Middle frontal gyrus (tissue), 1 donor: ENCODE measurements at regions not wholly inside any gene's neighbourhood (a gene's known extent, or its start where the extent isn't known, plus 50 kb on each side); places are given as distances from the start of the nearest gene placed in this dataset.
"Not testable (repeated sequence)": the region's sequence is repeated elsewhere in the genome, so short reads cannot be mapped to it uniquely, and the experiment has no call there.

Experiments
- DNase-seq: peaks from one replicate; pipeline ENCODE4 v3.0.0-alpha.2; 2015; ENCODE audit warnings: low spot score; ENCODE audit errors: extremely low spot score

DNA sequence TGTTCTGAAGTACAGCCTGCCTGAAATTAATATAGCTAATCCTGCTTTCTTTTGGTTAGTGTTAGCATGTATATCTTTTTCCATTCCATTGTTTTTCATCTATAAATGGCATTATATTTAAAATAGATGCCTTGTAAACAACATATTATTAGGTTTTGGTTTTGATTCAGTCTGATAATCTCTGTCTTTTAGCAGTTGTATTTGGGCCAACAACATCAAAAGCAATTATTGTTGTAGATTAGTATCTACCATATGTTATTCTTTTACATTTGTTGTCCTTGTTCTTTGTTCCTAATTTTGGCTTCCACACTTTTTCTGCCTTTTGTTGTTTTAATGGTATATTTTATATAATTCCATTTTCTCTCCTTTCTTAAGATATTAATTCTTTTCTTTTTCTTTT, 678.2 kb upstream of the PRMT6 start:
- no peak for DNase-seq

- DNase-seq, result no peak
Observed at GRCh38 chr1:106380772-106381171, 675.7 kb upstream of the PRMT6 start.

DNA sequence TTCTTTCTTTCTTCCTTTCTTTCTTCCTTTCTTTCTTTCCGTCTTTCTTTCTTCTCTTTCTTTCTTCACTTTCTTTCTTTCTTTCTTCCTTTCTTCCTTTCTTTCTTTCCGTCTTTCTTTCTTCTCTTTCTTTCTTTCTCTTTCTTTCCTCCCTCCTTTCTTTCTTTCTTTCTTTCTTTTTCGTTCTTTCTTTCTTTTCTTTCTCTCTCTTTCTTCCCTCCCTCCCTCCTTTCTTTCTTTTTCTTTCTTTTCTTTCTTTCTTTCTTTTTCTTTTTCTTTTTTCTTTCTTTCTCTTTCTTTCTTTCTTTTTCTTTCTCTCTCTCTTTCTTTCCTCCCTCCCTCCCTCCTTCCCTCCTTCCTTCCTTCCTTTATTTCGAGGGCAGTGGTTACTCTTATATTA, 667.3 kb upstream of the PRMT6 start:
- DNase-seq, result not testable (repeated sequence)

- no peak for DNase-seq
Observed at GRCh38 chr1:106393046-106393445, 663.4 kb upstream of the PRMT6 start.

DNA sequence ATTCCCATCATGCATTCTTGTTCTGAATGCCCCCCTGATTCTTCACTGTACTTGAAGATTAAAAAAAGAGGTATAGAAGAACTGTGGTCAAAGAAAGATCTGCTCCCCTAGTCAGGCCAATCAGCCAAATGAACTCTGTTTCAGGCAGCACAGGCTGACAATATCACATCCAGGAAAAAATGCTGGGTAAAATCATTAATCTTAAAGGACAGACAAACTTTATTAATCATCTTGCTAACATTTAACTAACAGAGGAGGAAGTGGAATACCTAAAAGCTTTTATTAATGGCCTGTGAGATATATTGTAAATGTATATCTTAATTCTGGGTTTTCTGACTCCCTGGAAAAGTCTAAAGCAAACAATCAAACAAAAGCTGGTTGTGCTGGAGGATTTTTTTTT, 660.5 kb upstream of the PRMT6 start:
- DNase-seq, result no peak

DNA sequence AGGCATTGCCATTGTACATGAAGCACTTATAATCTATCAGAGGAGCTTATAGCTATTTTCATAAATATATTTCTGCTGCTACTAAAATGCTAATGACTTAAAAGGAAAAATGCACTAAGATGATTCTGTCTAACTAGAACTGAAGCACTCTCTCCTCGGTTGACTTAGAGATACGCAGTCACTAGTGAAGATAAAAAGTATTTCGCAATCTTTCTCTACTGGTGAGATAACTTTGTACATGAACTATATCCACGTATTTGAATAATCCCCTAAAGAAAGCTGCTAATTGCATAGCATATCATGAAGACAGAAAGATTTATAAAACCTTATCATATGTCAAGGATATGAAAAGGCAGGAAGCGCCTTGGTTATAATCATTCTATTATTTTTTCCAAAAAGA, 658.1 kb upstream of the PRMT6 start:
- DNase-seq, result no peak

DNA sequence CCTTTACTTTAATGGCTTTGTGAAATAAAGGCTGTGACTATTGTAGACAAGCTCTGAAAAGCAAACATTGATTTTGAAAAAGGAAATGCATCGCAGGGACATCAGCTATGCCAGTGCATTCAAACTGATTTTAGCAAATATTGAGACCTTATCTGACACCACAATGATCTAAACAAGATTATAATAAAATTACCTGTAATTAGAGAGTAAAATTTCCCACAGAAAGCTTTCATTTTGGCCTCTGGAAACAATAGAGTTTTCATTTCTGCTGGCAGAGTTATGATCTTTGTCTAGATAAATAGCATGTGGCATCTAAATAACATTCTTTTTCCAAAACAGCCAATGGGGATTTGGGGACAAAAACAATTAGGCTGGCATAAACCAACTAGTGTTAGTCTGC, 650.4 kb upstream of the PRMT6 start:
- DNase-seq, result no peak

DNA sequence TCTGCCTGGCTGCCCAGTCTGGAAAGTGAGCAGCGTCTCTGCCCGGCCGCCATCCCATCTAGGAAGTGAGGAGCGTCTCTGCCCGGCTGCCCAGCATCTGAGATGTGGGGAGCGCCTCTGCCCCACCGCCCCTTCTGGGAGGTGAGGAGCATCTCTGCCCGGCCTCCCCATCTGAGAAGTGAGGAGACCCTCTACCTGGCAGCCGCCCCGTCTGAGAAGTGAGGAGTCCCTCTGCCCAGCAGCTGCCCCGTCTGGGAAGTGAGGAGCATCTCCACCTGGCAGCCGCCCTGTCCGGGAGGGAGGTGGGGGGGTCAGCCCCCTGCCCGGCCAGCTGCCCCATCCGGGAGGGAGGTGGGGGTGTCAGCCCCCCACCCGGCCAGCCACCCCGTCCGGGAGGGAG, 644.2 kb upstream of the PRMT6 start:
- not testable (repeated sequence) for DNase-seq

DNA sequence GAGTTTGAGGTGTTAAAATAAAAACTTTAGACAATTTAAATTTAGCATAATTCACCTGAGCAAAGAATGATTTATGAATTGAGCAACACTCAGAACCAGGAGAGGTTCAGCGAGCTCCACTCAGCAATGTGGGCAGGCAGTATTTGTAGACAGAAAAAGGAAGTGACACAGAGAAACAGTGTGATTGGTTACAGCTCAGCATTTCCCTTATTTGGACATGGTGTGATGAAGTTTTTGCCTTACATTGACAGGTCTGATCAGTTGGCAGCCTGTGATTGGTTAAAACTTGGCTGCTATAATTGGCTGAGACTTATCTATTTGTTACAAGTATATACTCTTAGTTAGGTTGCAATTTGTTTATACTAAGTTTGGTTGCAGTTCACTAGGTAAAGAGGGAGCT, 621.2 kb upstream of the PRMT6 start:
- DNase-seq, result no peak

- DNase-seq, result no peak
Observed at GRCh38 chr1:106439475-106439874, 617.0 kb upstream of the PRMT6 start.

DNA sequence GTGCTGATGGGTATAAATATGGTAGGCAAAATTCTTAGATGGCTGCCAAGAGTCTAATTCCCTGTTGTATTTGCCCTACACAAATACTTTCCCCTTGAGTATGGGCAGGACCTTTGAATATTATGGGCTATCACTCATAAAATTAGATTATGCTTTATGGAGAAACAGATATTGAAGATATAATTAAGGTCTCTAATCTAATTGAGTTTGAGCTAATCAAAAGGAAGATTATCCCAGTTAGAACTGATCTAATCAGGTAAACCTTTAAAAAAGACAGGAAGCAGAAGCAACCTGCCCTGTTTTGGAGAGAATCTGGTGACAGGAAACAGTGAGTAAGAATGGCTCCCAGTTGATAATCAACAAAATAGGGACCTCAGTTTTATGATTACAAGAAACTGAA, 609.0 kb upstream of the PRMT6 start:
- no peak for DNase-seq

GRCh38 chr1:106456832-106457231, 599.6 kb upstream of the PRMT6 start:
- no peak for DNase-seq

DNA sequence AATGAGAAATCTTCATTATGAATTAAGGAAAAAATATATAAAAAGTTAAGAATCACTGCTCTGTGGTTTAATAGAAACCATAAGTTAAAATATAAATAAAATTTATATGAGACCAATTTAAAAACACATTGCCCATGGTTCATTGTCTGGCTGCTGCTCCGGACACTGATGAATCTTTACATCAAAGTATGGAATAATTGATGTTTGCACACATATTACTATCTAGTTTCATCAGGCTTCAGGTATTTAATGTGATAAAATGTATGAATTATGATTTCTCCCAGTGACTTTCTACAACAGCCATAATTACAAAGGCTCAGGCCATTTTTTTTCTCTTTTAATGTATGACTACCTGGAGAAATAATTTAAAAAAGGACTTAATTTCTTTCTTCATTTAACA, 599.1 kb upstream of the PRMT6 start:
- DNase-seq, result no peak

- no peak for DNase-seq
Observed at GRCh38 chr1:106458866-106459265, 597.6 kb upstream of the PRMT6 start.

DNA sequence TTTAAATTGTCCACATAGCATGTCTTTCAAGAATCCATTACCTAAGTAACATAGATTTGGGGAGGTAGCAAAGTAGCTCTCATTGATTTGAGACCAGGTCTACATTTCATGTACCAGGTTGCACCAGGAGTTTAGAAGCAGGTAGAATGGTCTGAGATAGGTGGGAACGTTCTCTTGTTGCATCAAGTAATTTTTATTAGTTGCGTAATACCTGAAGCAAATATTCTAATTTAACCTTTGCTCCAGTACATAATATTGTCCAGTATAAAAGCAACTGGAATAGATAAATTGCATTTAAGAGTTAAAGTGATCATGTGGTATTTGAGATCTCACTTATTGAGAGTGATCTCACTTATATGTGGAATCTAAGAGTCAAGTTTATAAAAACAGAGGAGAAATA, 597.1 kb upstream of the PRMT6 start:
- no peak for DNase-seq

DNA sequence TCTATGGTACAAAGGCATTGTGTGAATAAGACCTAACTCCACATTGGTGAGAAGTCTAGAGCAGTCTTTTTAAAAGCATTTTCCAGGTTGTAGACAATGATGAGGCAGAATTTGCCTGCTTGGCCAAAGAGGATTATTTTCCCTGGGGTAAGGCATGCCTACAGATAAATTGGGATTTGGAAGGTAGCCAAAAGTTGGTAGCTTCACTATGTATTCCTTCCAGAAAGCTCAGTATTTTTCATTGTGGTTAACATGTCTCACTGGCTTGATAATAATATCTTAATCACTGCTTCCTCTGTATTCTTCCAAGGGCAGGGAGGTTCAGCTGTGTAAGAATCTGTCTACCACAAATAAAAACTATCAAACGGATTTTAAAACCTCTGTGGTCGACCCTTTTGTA, 590.8 kb upstream of the PRMT6 start:
- DNase-seq, result no peak

GRCh38 chr1:106480629-106481028, 575.8 kb upstream of the PRMT6 start:
- DNase-seq, result no peak

- DNase-seq, result no peak
Observed at GRCh38 chr1:106492880-106493279, 563.6 kb upstream of the PRMT6 start.

- no peak for DNase-seq
Observed at GRCh38 chr1:106494646-106495045, 561.8 kb upstream of the PRMT6 start.

DNA sequence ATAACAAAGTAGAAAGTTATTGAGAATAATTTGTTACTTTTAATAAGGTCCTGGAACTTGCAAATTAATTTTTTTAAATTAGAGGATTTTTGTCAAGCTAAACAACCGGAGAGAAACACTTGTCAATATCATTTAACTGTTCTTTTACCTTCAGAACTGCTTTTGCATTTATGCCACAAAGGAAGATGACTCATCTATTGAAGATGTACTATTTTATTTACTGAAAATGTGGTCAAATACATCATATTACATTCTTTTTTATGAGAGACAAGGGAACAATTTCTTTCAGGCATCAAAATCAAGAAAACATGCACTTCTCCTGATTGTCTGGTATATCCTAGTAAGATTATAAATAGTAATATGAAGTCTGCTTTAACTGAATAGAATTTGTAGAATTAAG, 558.2 kb upstream of the PRMT6 start:
- no peak for DNase-seq

DNA sequence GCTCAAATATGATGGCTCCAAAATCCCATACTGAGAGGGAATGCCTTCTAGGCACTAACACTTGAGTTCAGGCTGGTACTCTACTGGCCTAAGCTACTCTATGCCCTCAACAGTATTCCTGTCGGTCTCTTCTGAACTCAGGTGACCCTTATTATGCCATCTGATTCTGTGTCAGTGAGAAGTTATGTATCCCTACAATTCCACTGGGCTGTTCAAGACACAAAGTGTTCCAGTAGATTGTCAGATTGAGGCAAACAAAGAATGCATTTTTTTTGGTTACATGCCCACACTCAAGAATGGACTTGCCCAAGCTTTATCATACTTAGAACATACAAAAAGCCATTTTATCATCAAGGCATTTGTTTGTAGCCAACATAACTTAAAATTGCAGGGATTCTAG, 553.8 kb upstream of the PRMT6 start:
- DNase-seq, result no peak

DNA sequence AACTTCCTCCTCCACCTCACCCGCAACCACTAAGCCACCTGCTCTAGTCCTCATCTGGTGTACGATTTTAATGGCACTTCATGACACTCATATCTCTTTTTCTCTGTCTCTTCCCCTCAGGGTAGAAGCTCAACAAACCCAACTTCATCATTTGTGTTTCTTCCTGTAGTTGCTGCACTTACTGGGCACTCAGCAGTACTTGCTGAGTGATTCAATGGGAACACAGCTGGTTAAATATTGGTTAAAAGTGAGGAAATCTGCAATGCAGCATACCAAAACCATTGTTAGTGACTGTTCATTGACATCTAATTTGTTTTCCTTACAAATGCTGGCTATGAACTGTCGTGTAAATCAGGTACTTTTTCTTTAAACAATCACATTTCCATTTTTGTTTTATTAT, 541.1 kb upstream of the PRMT6 start:
- DNase-seq, result no peak

- DNase-seq, result no peak
Observed at GRCh38 chr1:106517224-106517623, 539.2 kb upstream of the PRMT6 start.

DNA sequence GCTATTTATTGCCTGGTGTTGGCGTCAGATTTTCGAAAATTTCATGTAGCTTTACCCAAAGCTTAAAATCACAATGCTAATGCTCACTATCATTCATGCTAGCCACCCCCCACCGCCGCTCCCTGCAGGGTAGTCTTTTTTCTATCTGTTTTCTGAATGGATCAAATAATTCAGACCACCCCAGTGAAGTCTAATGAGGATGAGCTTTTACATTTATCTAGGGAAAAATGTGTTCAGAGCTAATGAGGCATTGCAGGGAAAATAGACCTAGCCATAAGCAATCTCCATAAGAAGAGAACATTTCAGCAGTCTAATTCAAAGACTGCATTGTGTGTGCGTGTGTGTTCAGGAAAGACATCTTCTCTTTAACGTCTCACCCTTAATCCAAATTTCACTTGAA, 533.0 kb upstream of the PRMT6 start:
- DNase-seq, result no peak

DNA sequence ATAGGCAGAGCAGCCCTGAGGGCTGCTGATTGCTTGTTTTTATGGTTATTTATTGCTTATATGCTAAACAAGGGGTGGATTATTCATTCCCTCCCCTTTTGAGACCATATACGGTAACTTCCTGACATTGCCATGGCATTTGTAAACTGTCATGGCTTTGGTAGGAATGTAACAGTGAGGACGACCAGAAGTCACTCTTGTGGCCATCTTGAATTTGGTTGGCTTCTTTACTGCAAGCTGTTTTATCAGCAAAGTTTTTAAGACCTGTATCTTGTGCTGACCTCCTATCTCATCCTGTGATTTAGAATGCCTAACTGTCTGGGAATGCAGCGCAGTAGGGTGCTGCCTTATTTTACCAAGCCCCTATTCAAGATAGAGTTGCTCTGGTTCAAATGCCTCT, 531.8 kb upstream of the PRMT6 start:
- no peak for DNase-seq
